A549 (cell line): ENCODE measurements at regions not wholly inside any gene's neighbourhood (a gene's known extent, or its start where the extent isn't known, plus 50 kb on each side); places are given as distances from the start of the nearest gene placed in this dataset.

Experiments used
- BHLHE40 ChIP-seq: IDR thresholded peaks from 2 replicates; pipeline ENCODE4 v1.6.1; 2012; ENCODE audit warnings: low read depth, low read length, inconsistent platforms
- MAFK ChIP-seq: fragments of 450-650 bp; IDR thresholded peaks from 2 replicates; pipeline ENCODE4 v1.6.1; 2014; ENCODE audit not compliant: partially characterized antibody
- MYC ChIP-seq: IDR thresholded peaks from 2 replicates; pipeline ENCODE4 v1.6.1; 2012; ENCODE audit warnings: mild to moderate bottlenecking, inconsistent platforms, low read length, improper control_type of control experiment, borderline replicate concordance
- TF ChIP-seq, protein P1 (sequence below): fragments of >200 bp; sonication (Bioruptor Twin); formaldehyde crosslinking; IDR thresholded peaks from 3 replicates; pipeline ENCODE4 v1.5.1; 2016

DNA sequence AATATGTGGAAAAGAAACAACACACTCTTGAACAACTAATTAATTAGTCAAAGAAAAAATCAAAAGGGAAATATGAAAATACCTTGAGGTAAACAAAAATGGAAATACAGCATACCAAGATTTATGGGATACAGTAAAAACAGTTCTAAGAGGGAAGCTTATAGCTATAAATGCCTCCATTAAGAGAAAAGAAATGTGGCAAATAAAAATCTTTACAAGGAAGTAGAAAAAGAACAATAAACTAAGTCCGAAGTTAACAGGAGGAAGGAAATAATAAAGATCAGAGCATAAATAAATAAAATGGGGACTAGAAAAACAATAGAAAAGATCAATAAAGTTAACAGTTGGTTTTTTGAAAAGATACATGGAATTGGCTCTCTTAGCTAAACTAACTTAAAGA is 267.8 kb upstream of the NRP1 start:
- TF ChIP-seq, protein P1, sequence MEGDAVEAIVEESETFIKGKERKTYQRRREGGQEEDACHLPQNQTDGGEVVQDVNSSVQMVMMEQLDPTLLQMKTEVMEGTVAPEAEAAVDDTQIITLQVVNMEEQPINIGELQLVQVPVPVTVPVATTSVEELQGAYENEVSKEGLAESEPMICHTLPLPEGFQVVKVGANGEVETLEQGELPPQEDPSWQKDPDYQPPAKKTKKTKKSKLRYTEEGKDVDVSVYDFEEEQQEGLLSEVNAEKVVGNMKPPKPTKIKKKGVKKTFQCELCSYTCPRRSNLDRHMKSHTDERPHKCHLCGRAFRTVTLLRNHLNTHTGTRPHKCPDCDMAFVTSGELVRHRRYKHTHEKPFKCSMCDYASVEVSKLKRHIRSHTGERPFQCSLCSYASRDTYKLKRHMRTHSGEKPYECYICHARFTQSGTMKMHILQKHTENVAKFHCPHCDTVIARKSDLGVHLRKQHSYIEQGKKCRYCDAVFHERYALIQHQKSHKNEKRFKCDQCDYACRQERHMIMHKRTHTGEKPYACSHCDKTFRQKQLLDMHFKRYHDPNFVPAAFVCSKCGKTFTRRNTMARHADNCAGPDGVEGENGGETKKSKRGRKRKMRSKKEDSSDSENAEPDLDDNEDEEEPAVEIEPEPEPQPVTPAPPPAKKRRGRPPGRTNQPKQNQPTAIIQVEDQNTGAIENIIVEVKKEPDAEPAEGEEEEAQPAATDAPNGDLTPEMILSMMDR: no peak
- TF ChIP-seq MAFK (no peak), MYC (no peak), BHLHE40 (no peak)
